ENCODE measurements at regions not wholly inside any gene's neighbourhood (a gene's known extent, or its start where the extent isn't known, plus 50 kb on each side); places are given as distances from the start of the nearest gene placed in this dataset.

- Histone ChIP-seq H3K36me3 (ENCODE audit: low read depth) (no peaks in the 10 kb centered on the region), H3K4me1 (ENCODE audit: low read depth) (no peaks in the 10 kb centered on the region), H3K9me3 (no peaks in the 10 kb centered on the region), H3K4me3 (no peak overlapping the region)
- intact Hi-C loops (cut with DNase I, micrococcal nuclease) = no loop called here
- ATAC-seq (peak; percentile 51), DNase-seq (no peak)
- no peak for TF ChIP-seq CTCF (IDR thresholded peaks at IDR 0.05)
Observed at GRCh38 chr22:22746963-22747933, 102.8 kb downstream of the GGTLC2 start.

- TF ChIP-seq CTCF (IDR thresholded peaks at IDR 0.05) = peak; percentile 62
- no peak overlapping the region for H3K4me3 ChIP-seq
- no peaks in the 10 kb centered on the region for H3K4me1 ChIP-seq (ENCODE audit: low read depth)
- H3K9me3 ChIP-seq = no peaks in the 10 kb centered on the region
- intact Hi-C loops (cut with DNase I, micrococcal nuclease) = no loop called here
- ATAC-seq (peak; percentile 80), DNase-seq (peak in 2 of 3 donors; percentile 58 to 71)
- H3K36me3 ChIP-seq (ENCODE audit: low read depth) = no peaks in the 10 kb centered on the region
Observed at GRCh38 chr22:22748297-22748743, 103.9 kb downstream of the GGTLC2 start.

- H3K36me3 ChIP-seq (ENCODE audit: low read depth) = no peaks in the 10 kb centered on the region
- H3K4me1 ChIP-seq (ENCODE audit: low read depth) = no peaks in the 10 kb centered on the region
- no peak for ATAC-seq
- intact Hi-C loops (cut with DNase I, micrococcal nuclease) = no loop called here
- DNase-seq = no peak
- H3K9me3 ChIP-seq = no peaks in the 10 kb centered on the region
- no peak for TF ChIP-seq CTCF (IDR thresholded peaks at IDR 0.05)
- no peak overlapping the region for H3K4me3 ChIP-seq
Observed at GRCh38 chr22:22748756-22749155, 104.3 kb downstream of the GGTLC2 start.

- ATAC-seq (no peak), DNase-seq (no peak)
- Histone ChIP-seq H3K4me3 (no peak overlapping the region), H3K4me1 (ENCODE audit: low read depth) (no peaks in the 10 kb centered on the region), H3K9me3 (no peaks in the 10 kb centered on the region), H3K36me3 (ENCODE audit: low read depth) (no peaks in the 10 kb centered on the region)
- intact Hi-C loops (cut with DNase I, micrococcal nuclease) = no loop called here
- TF ChIP-seq CTCF (IDR thresholded peaks at IDR 0.05) = no peak
Observed at GRCh38 chr22:22749167-22749758, 104.8 kb downstream of the GGTLC2 start.

DNA sequence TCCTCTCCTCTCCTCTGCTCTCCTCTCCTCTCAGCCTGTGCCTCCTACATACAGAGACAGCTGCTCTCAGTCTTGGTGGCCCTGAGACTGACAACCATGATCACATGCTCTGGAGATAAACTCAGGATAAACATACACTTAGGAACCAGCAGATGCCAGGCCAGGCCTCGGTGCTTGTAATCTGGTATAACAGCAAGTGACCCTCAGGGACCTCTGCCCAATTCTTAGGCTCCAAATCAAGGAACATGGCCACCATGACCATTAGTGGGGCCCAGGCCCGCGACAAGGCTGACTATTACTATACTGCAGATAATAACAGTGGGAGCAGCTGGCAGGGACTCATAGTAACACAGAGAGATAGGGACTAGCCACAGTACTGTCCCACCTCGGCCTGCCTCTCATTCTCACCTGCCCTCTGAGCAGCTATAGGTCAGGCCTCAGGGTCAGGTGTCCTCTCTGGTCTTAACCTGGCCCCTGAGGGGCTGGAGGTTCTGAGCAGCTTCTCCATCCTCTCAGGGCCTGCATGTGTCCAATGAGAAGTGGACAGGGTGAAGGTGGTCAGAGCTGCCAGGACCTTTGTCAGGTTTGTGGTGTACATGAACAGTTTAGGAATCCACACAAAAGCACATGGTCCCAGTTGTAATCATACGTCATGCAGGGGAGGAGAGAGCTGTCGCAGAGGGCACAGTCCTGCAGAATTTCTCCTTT, 106.1 kb downstream of the GGTLC2 start:
- Histone ChIP-seq H3K4me3 (no peak overlapping the region), H3K9me3 (no peaks in the 10 kb centered on the region), H3K4me1 (ENCODE audit: low read depth) (no peaks in the 10 kb centered on the region), H3K36me3 (ENCODE audit: low read depth) (no peaks in the 10 kb centered on the region)
- intact Hi-C loops (cut with DNase I, micrococcal nuclease) = no loop called here
- DNase-seq (no peak), ATAC-seq (no peak)
- no peak for TF ChIP-seq CTCF (IDR thresholded peaks at IDR 0.05)
